A549 (cell line): ENCODE measurements at regions not wholly inside any gene's neighbourhood (a gene's known extent, or its start where the extent isn't known, plus 50 kb on each side); places are given as distances from the start of the nearest gene placed in this dataset.

Experiments used
- ATAC-seq, 2 experiments: fragments of 200-7000 bp in 1 of 2; fragments of >200 bp in 1 of 2; cut with Nextera tagmentation in 1 of 2; cut with Tn5 transposase in 1 of 2; 3 replicates each; pipeline versions ENCODE4 v1.8.0 to v1.9.1; 2018 to 2020; ENCODE audit warnings: mild to moderate bottlenecking in 1 of 2, moderate library complexity in 1 of 2
- CTCF ChIA-PET: fragments of 300-600 bp; sonication (Branson Sonifier 250); formaldehyde crosslinking; extraction: SDS; loops from one replicate; lab custom pipeline; 2021; ENCODE audit warnings: antibody characterized with exemption, inconsistent platforms; lab: Yijun Ruan, JAX
- POLR2A ChIA-PET: fragments of 350-600 bp; formaldehyde crosslinking; extraction: SDS; loops from one replicate; lab custom pipeline; 2021; ENCODE audit warnings: antibody characterized with exemption, inconsistent platforms; lab: Yijun Ruan, JAX
- DNase-seq, 2 experiments: peaks; one replicate each; pipeline versions ENCODE4 v3.0.0 to v3.0.0-alpha.2; 2011 to 2016; ENCODE audit warnings: low read depth in 1 of 2, low spot score in 1 of 2
- FAIRE-seq: peaks from 2 replicates; lab custom pipeline; 2011; peaks lifted over from hg19 to GRCh38; lab: Jason Lieb, UNC
- H3K27ac ChIP-seq, 2 experiments: fragments of >200 bp; sonication (Bioruptor Twin); formaldehyde crosslinking; 3 replicates each; pipeline ENCODE4 v1.5.1; 2016 to 2017
- H3K4me1 ChIP-seq: fragments of >200 bp; sonication (Bioruptor Twin); formaldehyde crosslinking; 3 replicates; pipeline ENCODE4 v1.6.1; 2016
- H3K4me2 ChIP-seq: fragments of >200 bp; sonication (Bioruptor Twin); formaldehyde crosslinking; 3 replicates; pipeline ENCODE4 v1.6.1; 2016
- H3K4me3 ChIP-seq: fragments of >200 bp; sonication (Bioruptor Twin); formaldehyde crosslinking; 3 replicates; pipeline ENCODE4 v1.5.1; 2016
- H3K9me3 ChIP-seq: fragments of >200 bp; sonication (Bioruptor Twin); formaldehyde crosslinking; 3 replicates; pipeline ENCODE4 v1.6.1; 2016
- ATOH8 ChIP-seq: fragments of 250-450 bp; sonication (Bioruptor Pico); IDR thresholded peaks from 2 replicates; pipeline ENCODE4 v1.5.0; 2020; ENCODE audit warnings: low read depth, mild to moderate bottlenecking, moderate library complexity
- CHD2 ChIP-seq: fragments of 150-350 bp; IDR thresholded peaks from 2 replicates; pipeline ENCODE4 v1.6.1; 2014; ENCODE audit warnings: low read length; ENCODE audit not compliant: partially characterized antibody
- CHD4 ChIP-seq: fragments of 200-600 bp; sonication (generic); IDR thresholded peaks from 2 replicates; pipeline ENCODE4 v1.6.1; 2016; ENCODE audit warnings: antibody characterized with exemption, mild to moderate bottlenecking, borderline replicate concordance
- JUN ChIP-seq, 2 experiments: fragments of >200 bp; sonication (Bioruptor Twin); formaldehyde crosslinking; IDR thresholded peaks; 2 replicates in 1 of 2; 3 replicates in 1 of 2; pipeline ENCODE4 v1.6.1; 2016 to 2017
- JUNB ChIP-seq: fragments of >200 bp; sonication (Bioruptor Twin); formaldehyde crosslinking; IDR thresholded peaks from 2 replicates; pipeline ENCODE4 v1.6.1; 2016
- NPAS2 ChIP-seq: fragments of 250-450 bp; sonication (Bioruptor Pico); IDR thresholded peaks from 2 replicates; pipeline ENCODE4 v1.8.0; 2022; ENCODE audit warnings: mild to moderate bottlenecking, moderate library complexity, borderline replicate concordance
- NR3C1 ChIP-seq: fragments of >200 bp; sonication (Bioruptor Twin); formaldehyde crosslinking; IDR thresholded peaks from 3 replicates; pipeline ENCODE4 v1.6.1; 2017
- PBX3 ChIP-seq: IDR thresholded peaks from 2 replicates; pipeline ENCODE4 v1.6.1; 2012
- POLR2A ChIP-seq: IDR thresholded peaks from 2 replicates; pipeline ENCODE4 v1.6.1; 2012; ENCODE audit warnings: mild to moderate bottlenecking, low read length
- REST ChIP-seq: fragments of 200-600 bp; sonication (generic); IDR thresholded peaks from 2 replicates; pipeline ENCODE4 v1.6.1; 2016; ENCODE audit warnings: antibody characterized with exemption, mild to moderate bottlenecking, moderate library complexity
- TP53 ChIP-seq: fragments of 250-450 bp; sonication (Bioruptor Pico); IDR thresholded peaks from 2 replicates; pipeline ENCODE4 v1.5.0; 2021; ENCODE audit warnings: mild to moderate bottlenecking, moderate library complexity
- ZC3H11A ChIP-seq: fragments of 450-650 bp; IDR thresholded peaks from 2 replicates; pipeline ENCODE4 v1.6.1; 2014; ENCODE audit warnings: antibody characterized with exemption, mild to moderate bottlenecking
- WGBS: methylation state at CpG from one replicate; pipeline ENCODE4 v1.1.6; 2017; ENCODE audit errors: missing lambda C conversion rate; 5-methylcytosine and 5-hydroxymethylcytosine counted together

GRCh38 chr11:112589155-112589554, 328.5 kb upstream of the PLET1 start:
- no peak overlapping the region for H3K4me2 ChIP-seq
- H3K4me1 ChIP-seq, result no peaks in the 10 kb centered on the region
- POLR2A ChIA-PET, result no interaction called here
- CTCF ChIA-PET, result interaction anchor here (0.7 to 3.6 kb wide), 12 partner anchors 11 to 700 kb away, joined by 3 to 44 read pairs (median 4); no protein-coding TSS in a partner anchor
- no peak for TF ChIP-seq NR3C1
- TF ChIP-seq, all 56 proteins: peak for 0
- ATAC-seq, result no peak
- H3K4me3 ChIP-seq, result no peak overlapping the region
- DNase-seq, result no peak
- FAIRE-seq, result no peak
- H3K9me3 ChIP-seq, result no peaks in the 10 kb centered on the region
- whole genome bisulfite sequencing, result 42% methylated on average over 2 of the region's 3 CpGs
- no peak overlapping the region for H3K27ac ChIP-seq

- DNase-seq (no peak), FAIRE-seq (no peak), ATAC-seq (no peak)
- ChIA-PET CTCF (interaction anchor here (0.7 to 1.4 kb wide), 2 partner anchors 13 to 205 kb away, joined by 3 to 4 read pairs; no protein-coding TSS in a partner anchor), POLR2A (no interaction called here)
- TF ChIP-seq NR3C1, result no peak
- TF ChIP-seq NPAS2 (CRISPR knock-in tag), result no peak
- TF ChIP-seq POLR2A, result no peak
- no peaks in the 10 kb centered on the region for H3K4me1 ChIP-seq
- no peak overlapping the region for H3K27ac ChIP-seq
- H3K9me3 ChIP-seq, result no peaks in the 10 kb centered on the region
- no peak overlapping the region for H3K4me2 ChIP-seq
- 14% methylated on average over 2 of the region's 2 CpGs for WGBS
- H3K4me3 ChIP-seq, result no peak overlapping the region
Measured at GRCh38 chr11:112590764-112591163, 330.1 kb upstream of the PLET1 start.

GRCh38 chr11:112593440-112593839, 332.8 kb upstream of the PLET1 start:
- H3K4me2 ChIP-seq, result no peak overlapping the region
- no peak for FAIRE-seq
- no peaks in the 10 kb centered on the region for H3K9me3 ChIP-seq
- POLR2A ChIA-PET, result no interaction called here
- H3K4me3 ChIP-seq, result no peak overlapping the region
- no peak overlapping the region for H3K27ac ChIP-seq
- no peak for ATAC-seq
- TF ChIP-seq PBX3, result no peak
- TF ChIP-seq CHD4, result no peak
- TF ChIP-seq ZC3H11A, result no peak
- no peak for TF ChIP-seq TP53 (CRISPR knock-in tag)
- TF ChIP-seq ATOH8 (CRISPR knock-in tag), result no peak
- TF ChIP-seq JUN (IDR thresholded peaks at IDR 0.05), result no peak
- no peak for TF ChIP-seq CHD2
- no peak for TF ChIP-seq REST
- TF ChIP-seq, all 56 proteins: peak for 0
- DNase-seq, result no peak
- CTCF ChIA-PET, result interaction anchor here (0.7 kb wide), 1 partner anchor 38 kb away, joined by 3 read pairs; no protein-coding TSS in a partner anchor
- H3K4me1 ChIP-seq, result no peaks in the 10 kb centered on the region
- 5% methylated on average over 2 of the region's 2 CpGs for WGBS

GRCh38 chr11:112596324-112596723, 335.7 kb upstream of the PLET1 start:
- no peak overlapping the region for H3K4me2 ChIP-seq
- CTCF ChIA-PET, result no interaction called here
- POLR2A ChIA-PET, result no interaction called here
- FAIRE-seq, result no peak
- TF ChIP-seq JUNB, result no peak
- no peak overlapping the region for H3K27ac ChIP-seq
- H3K4me1 ChIP-seq, result no peaks in the 10 kb centered on the region
- H3K9me3 ChIP-seq, result no peaks in the 10 kb centered on the region
- DNase-seq, result no peak
- H3K4me3 ChIP-seq, result no peak overlapping the region
- no peak for ATAC-seq
